Motor neuron (in vitro differentiated cells): ENCODE measurements at regions not wholly inside any gene's neighbourhood (a gene's known extent, or its start where the extent isn't known, plus 50 kb on each side); places are given as distances from the start of the nearest gene placed in this dataset.

Source experiments
- ATAC-seq, 8 experiments: fragments of 200-7000 bp; cut with Tn5 transposase; replicated peaks in 6 of 8; 2 replicates each; pipeline ENCODE4 v1.8.0; 2021; ENCODE audit warnings: mild to moderate bottlenecking in 8 of 8, moderate library complexity in 8 of 8
- H3K27ac ChIP-seq, 2 donors: fragments of 250-450 bp; sonication (Bioruptor Pico); 2 replicates each; pipeline ENCODE4 v1.9.0; 2021; ENCODE audit warnings: antibody characterized with exemption in 2 of 2, mild to moderate bottlenecking in 2 of 2, moderate library complexity in 1 of 2
- H3K4me1 ChIP-seq, 2 donors: fragments of 250-450 bp; sonication (Bioruptor Pico); replicated peaks in 1 of 2; 2 replicates each; pipeline ENCODE4 v1.6.1; 2021; ENCODE audit warnings: antibody characterized with exemption in 2 of 2, mild to moderate bottlenecking in 2 of 2, moderate library complexity in 1 of 2
- H3K4me3 ChIP-seq, 5 donors: fragments of 250-450 bp; sonication (Bioruptor Pico); 2 replicates each; pipeline ENCODE4 v1.9.0; 2021; ENCODE audit warnings: antibody characterized with exemption in 5 of 5, mild to moderate bottlenecking in 5 of 5, moderate library complexity in 4 of 5
- WGBS, 10 experiments: fragments of 450-650 bp; shearing (Covaris generic); methylation state at CpG; one replicate each; pipeline ENCODE4 v1.0.0; 2022; 5-methylcytosine and 5-hydroxymethylcytosine counted together
- in situ Hi-C, 9 experiments: fragments of 400-800 bp; cut with MboI; loops; one replicate each; pipeline ENCODE4 v1.15.0; 2021; ENCODE audit warnings: low sequenced_read_pairs in 9 of 9, low pct_unique_long_range_greater_than_20kb in 2 of 9; ENCODE audit not compliant: unreplicated experiment in 9 of 9

DNA sequence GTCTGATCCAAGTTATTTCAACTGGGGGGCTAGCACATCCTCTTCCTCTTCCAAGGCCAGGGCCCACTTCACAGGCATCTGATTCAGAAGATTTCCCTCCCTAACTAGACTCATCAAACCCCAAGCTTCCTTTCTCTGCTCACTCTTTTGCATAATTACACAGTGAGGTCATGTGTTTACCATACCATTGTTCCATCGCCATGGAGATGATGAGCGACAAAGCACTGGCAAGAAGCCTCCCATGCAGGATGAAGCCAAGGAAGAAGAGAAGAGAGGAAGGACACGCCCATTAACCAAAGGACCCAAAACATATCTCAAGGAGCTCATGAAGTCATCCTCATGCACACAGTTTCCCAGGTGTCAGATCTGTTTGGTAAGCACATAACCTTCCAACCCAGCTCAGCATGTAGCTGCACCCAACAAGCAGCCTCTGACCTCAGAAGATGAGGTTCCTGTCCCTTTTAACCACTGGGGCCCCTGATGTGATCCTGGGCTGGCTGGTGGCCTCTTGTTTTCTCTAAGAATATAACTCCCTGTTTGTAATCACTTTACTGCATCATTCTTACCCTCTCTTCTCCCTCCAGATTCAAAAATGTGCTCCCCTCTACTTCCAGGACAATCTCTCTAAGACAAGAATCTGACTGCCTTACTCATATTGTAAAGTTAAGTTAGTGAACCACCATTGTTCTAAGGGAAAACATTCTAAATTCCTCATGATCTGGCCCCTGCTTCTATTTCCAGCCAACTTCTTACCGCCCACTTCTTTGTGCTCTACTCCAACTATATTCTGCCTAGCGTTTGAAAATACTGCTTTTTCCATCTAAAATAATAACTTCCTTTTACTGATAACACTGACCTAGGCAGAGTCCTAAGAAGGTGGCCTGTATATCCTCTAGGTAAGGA, 190.1 kb downstream of the TTC32 start:
- Histone ChIP-seq H3K4me3 (no peak overlapping the region), H3K27ac (no peak overlapping the region), H3K4me1 (peaks cover 0 to 3% of the 10 kb centered on the region in 2 donors)
- WGBS, 10 experiments: 20 to 69% (median 51%) methylated on average over 1 to 5 of the region's 5 CpGs; no CpG with 5 or more reads in 2 of the 10 experiments
- in situ Hi-C loops: no loop called here
- ATAC-seq: peak; percentile 79 to 100 (median 91)

DNA sequence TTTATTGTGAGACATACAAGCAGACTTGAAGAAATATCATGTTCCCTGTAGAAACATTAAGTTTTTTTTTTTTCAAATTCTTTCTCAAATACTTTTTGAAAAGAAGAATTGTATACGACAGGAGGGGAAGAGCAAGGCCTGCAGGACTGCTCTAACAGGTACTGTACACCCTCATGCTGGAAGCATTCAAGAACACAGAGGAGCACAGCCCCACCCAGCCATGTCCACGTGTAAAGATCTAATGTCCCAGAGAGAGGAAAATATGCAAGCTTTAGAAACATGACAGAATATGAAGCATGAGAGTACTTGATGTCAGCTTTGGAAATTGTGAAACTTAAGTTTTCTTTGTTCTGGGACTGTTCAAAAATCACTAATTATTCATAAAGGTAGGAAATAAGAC, 191.6 kb downstream of the TTC32 start:
- Histone ChIP-seq H3K4me1 (peaks cover 0 to 3% of the 10 kb centered on the region in 2 donors), H3K27ac (no peak overlapping the region), H3K4me3 (no peak overlapping the region)
- 0 to 92% (median 69%) methylated on average over 1 to 2 of the region's 2 CpGs for WGBS, 10 experiments
- in situ Hi-C loops: no loop called here
- ATAC-seq: peak in 1 of 8 experiments; percentile 10

DNA sequence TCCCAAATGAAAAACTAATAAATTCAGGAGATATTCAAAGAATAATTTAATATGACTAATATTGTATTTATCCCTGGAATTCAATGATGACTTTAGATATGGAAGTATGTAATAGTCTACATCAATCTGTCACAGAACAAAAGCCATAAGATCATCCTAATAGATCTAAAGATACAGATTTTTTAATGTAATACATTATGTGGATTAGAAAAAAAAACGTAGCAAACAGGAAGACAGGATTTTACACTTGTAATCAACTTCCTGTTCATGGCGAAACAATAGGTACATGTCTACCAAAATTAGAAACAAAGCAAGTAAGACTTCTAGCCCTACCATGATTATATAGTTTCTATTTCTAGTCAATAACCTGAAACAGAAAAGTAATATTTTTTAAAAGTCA, 192.2 kb downstream of the TTC32 start:
- WGBS, 10 experiments: 47 to 100% (median 67%) methylated on average over 2 of the region's 2 CpGs
- in situ Hi-C loops: no loop called here

GRCh38 chr2:19708776-19709175, 193.0 kb downstream of the TTC32 start:
- H3K4me1 ChIP-seq: peaks cover 0 to 3% of the 10 kb centered on the region in 2 donors
- 50 to 100% (median 83%) methylated on average over 1 to 2 of the region's 2 CpGs; no CpG with 5 or more reads in 2 of the 10 experiments for WGBS, 10 experiments
- H3K4me3 ChIP-seq: no peak overlapping the region
- no peak for ATAC-seq
- no peak overlapping the region for H3K27ac ChIP-seq
- in situ Hi-C loops: no loop called here

More for the DNA sequence above, 192.2 kb downstream of the TTC32 start:
- Histone ChIP-seq H3K4me1 (peaks cover 0 to 3% of the 10 kb centered on the region in 2 donors), H3K27ac (no peak overlapping the region), H3K4me3 (no peak overlapping the region)
- no peak for ATAC-seq

DNA sequence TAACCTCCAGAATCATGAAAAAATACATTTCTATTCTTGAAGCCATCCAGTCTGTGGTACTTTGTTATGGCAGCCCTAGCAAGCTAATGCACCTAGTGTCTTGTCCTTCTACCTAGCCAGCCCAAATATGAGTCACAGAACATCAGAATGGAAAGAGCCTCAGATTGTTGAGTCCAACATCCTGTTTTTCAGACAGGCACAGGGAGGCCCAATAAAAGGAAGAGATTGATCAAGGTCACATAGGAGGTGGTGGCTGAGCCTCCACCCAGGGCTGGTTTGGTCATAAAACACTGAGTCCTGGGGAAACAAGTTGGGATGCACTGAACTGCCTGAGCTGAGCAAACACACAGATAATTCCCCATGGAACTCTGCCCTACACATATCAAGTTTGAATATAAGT, 195.5 kb downstream of the TTC32 start:
- in situ Hi-C loops: no loop called here
- no peak for ATAC-seq
- no peak overlapping the region for H3K4me3 ChIP-seq
- H3K4me1 ChIP-seq: no peaks in the 10 kb centered on the region
- H3K27ac ChIP-seq: no peak overlapping the region

DNA sequence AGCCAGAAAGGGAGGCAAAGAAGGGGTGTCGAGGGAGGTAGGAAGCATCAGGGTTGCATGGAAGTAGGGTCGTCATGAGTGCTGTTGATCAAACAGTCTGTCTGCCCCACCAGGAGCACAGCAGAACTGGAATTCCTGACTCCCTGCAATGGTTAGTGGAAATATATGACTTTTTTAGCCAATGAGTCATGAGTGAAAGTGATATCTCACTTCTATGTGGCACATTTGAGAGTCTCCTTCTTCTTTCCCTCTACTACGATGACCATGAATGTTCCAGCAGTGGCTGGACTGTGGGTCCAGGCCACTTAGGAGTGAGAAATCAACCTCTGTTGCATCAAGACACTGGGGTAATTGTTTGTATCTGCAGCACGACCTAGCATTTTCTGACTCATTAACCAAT, 199.5 kb downstream of the TTC32 start:
- H3K4me3 ChIP-seq: no peak overlapping the region
- no peak overlapping the region for H3K27ac ChIP-seq
- WGBS, 10 experiments: 25 to 84% (median 60%) methylated on average over 1 to 4 of the region's 4 CpGs; no CpG with 5 or more reads in 1 of the 10 experiments
- no peak for ATAC-seq
- H3K4me1 ChIP-seq: no peaks in the 10 kb centered on the region
- in situ Hi-C loops: no loop called here

- Histone ChIP-seq H3K4me3 (no peak overlapping the region), H3K27ac (no peak overlapping the region), H3K4me1 (no peaks in the 10 kb centered on the region)
- no peak for ATAC-seq
- 80 to 100% (median 83%) methylated on average over 1 to 8 of the region's 10 CpGs; no CpG with 5 or more reads in 3 of the 10 experiments for WGBS, 10 experiments
- in situ Hi-C loops: no loop called here
Measured at GRCh38 chr2:19700861-19701585, 200.8 kb downstream of the TTC32 start.

GRCh38 chr2:19697131-19697530, 204.7 kb downstream of the TTC32 start:
- in situ Hi-C loops: loop anchor here in 1 of 9 experiments (25.0 kb wide), 2 partner anchors 165 to 335 kb away; partner anchors contain the start of gene OSR1
- WGBS, 10 experiments: 20 to 78% (median 58%) methylated on average over 1 to 2 of the region's 2 CpGs; no CpG with 5 or more reads in 4 of the 10 experiments
- no peak overlapping the region for H3K4me3 ChIP-seq
- no peaks in the 10 kb centered on the region for H3K4me1 ChIP-seq
- no peak overlapping the region for H3K27ac ChIP-seq
- no peak for ATAC-seq

DNA sequence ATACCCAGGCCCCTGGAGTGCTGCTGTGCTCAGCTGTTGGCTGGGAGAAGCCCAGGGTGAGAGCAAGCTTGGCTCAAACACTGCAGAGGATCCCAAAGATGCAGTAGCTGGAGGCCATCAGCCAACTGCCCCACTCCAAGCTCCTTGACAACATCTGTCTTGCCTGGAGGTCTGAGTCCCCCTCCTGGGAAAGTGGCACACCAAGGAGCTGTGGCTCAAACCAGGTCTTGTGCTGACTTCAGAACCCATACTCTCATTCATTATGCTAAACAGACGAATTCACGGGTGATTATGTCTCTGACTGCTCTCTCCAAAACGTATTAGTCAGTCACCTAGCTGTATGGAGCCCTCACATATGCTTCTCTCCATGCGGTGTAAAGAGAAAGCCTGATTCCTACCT, 206.1 kb downstream of the TTC32 start:
- Histone ChIP-seq H3K4me3 (no peak overlapping the region), H3K4me1 (no peaks in the 10 kb centered on the region), H3K27ac (no peak overlapping the region)
- ATAC-seq: no peak
- 10 to 80% (median 35%) methylated on average over 1 to 4 of the region's 4 CpGs; no CpG with 5 or more reads in 3 of the 10 experiments for WGBS, 10 experiments
- in situ Hi-C loops: loop anchor here in 1 of 9 experiments (25.0 kb wide), 2 partner anchors 167 to 333 kb away; partner anchors contain the start of gene OSR1

DNA sequence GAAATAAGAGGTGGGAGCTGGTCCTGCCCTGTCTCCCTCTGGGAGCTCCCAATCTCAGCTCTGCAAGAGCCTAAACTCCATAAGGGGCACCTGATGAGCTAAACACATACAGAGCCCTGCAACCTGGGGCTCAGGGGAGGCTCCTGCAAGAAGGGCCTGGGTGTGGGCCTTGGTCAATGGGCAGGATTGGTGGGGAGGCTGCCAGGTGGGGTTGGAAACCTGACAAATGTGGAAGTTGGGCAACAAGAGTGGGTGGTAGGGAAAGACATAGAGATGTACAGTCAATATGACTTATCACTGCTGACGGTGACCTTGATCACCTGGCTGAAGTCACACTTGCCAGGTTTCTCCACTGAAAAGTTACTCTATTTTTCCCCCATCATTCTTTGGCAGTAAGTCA, 209.9 kb downstream of the TTC32 start:
- in situ Hi-C loops: loop anchor here in 1 of 9 experiments (25.0 kb wide), 2 partner anchors 170 to 330 kb away; partner anchors contain the start of gene OSR1
- no peak for ATAC-seq
- Histone ChIP-seq H3K4me1 (no peaks in the 10 kb centered on the region), H3K27ac (no peak overlapping the region), H3K4me3 (no peak overlapping the region)
- WGBS, 10 experiments: 50 to 100% (median 79%) methylated on average over 1 of the region's 1 CpG; no CpG with 5 or more reads in 6 of the 10 experiments

DNA sequence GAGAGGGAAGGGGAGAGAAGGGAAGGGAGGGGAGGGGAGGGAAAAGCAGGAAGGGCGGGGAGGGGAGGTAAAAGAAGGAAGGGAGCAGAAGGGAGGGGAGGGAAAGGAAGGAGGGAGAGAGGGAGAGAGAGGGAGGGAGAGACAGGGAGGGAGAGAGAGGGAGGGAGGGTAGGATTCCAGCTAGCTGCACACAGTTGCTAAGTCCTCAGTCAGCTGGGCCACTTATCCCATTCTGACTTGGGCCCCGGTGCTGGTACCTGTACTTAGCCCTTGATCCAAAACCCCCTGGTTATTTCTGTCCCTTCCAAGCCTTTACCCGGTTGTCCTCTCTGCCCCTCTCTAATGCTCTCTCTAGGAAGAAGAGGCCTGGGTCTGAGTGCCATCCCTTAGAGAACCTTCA, 211.4 kb downstream of the TTC32 start:
- in situ Hi-C loops: loop anchor here in 1 of 9 experiments (25.0 kb wide), 2 partner anchors 172 to 328 kb away; partner anchors contain the start of gene OSR1
- ATAC-seq: no peak
- WGBS, 10 experiments: 60 to 80% methylated on average over 1 of the region's 3 CpGs; no CpG with 5 or more reads in 8 of the 10 experiments
- Histone ChIP-seq H3K4me3 (no peak overlapping the region), H3K27ac (no peak overlapping the region), H3K4me1 (no peaks in the 10 kb centered on the region)

DNA sequence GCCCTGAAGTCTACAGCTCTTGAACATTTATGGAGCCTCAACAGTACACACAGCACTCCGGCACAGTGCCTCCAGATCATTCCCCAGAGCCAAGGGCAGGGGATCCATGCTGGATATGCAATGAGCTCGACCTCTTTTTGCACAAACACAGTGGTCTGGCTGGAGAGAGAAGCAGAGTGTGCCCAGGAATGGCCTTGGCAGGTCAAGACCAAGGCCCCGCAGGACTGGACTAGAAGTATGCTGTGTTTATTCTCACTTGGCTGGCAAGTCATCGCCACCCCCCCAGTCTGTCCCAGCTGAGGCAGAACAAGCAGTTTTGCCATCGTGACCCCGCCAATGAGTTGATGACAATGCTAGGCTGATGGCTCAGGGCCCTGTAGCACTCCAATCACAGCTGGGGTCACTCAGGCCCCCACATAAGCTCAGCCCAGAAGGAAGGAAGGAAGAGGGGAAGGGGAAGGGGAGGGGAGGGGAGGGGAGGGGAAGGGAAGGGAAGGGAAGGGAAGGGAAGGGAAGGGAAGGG, 212.1 kb downstream of the TTC32 start:
- in situ Hi-C loops: loop anchor here in 1 of 9 experiments (25.0 kb wide), 2 partner anchors 173 to 327 kb away; partner anchors contain the start of gene OSR1
- 100% methylated on average over 2 of the region's 6 CpGs; no CpG with 5 or more reads in 9 of the 10 experiments for WGBS, 10 experiments
- ATAC-seq: no peak

DNA sequence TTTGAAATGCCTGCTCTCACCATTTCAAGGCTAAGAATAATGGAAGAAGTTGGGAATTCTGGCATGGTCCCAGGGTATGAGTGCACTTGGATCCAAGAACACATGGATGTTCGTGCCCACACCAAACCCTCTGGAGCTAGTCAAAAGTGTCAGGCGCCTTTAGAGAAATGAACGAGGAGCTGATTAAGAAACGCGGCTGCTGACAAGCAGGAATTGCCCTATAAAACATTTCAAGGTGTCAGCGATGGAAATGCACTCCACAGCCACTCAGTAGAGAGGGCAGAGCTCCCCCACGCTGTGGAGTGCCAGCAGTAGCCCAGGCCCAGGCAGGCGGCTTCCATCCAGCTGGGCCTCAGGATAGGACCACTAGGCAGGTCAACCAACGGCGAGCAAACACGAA, 213.7 kb downstream of the TTC32 start:
- Histone ChIP-seq H3K4me1 (no peaks in the 10 kb centered on the region), H3K27ac (no peak overlapping the region), H3K4me3 (no peak overlapping the region)
- no peak for ATAC-seq
- in situ Hi-C loops: loop anchor here in 1 of 9 experiments (25.0 kb wide), 2 partner anchors 174 to 326 kb away; partner anchors contain the start of gene OSR1
- 17 to 100% (median 88%) methylated on average over 2 to 10 of the region's 11 CpGs; no CpG with 5 or more reads in 2 of the 10 experiments for WGBS, 10 experiments

More for the DNA sequence above, 212.1 kb downstream of the TTC32 start:
- no peak overlapping the region for H3K27ac ChIP-seq
- no peaks in the 10 kb centered on the region for H3K4me1 ChIP-seq
- H3K4me3 ChIP-seq: no peak overlapping the region
